Naive thymus-derived CD4-positive, alpha-beta T cell (primary cell): ENCODE measurements at regions not wholly inside any gene's neighbourhood (a gene's known extent, or its start where the extent isn't known, plus 50 kb on each side); places are given as distances from the start of the nearest gene placed in this dataset.
A peak's percentile ranks its signal among the peaks of the same experiment; 100 is the strongest.

ENCODE experiments used
- ATAC-seq: fragments of 150-1000 bp; cut with Tn5 transposase; 2 replicates; pipeline ENCODE4 v1.10.0; 2021; ENCODE audit warnings: mild to moderate bottlenecking, moderate library complexity
- CTCF ChIA-PET: fragments of 350-600 bp; sonication (Branson Sonifier 250); formaldehyde crosslinking; loops from one replicate; lab custom pipeline; 2021; ENCODE audit warnings: antibody characterized with exemption; lab: Charles Lee
- POLR2A ChIA-PET: fragments of 350-600 bp; sonication (Branson Sonifier 250); formaldehyde crosslinking; loops from one replicate; lab custom pipeline; 2021; ENCODE audit warnings: antibody characterized with exemption, inconsistent platforms; lab: Charles Lee
- DNase-seq, 9 donors: peaks; one replicate each; pipeline versions ENCODE4 v3.0.0 to v3.0.0-alpha.2; 2020 to 2022; ENCODE audit warnings: mixed read lengths in 1 of 9
- H3K27ac ChIP-seq: one replicate; pipeline ENCODE4 v1.7.0; 2013; ENCODE audit warnings: mild to moderate bottlenecking, low read depth, low read length, moderate library complexity
- H3K27me3 ChIP-seq, 2 donors: one replicate each; pipeline ENCODE4 v1.7.0; 2013; ENCODE audit warnings: low read length in 2 of 2, mild to moderate bottlenecking in 2 of 2, moderate library complexity in 2 of 2; ENCODE audit not compliant: control insufficient read depth in 2 of 2, insufficient read depth in 2 of 2
- H3K36me3 ChIP-seq, 3 experiments: 1 replicate in 2 of 3; 2 replicates in 1 of 3; pipeline ENCODE4 v1.7.0; 2013; ENCODE audit warnings: low read length in 3 of 3, mild to moderate bottlenecking in 3 of 3, moderate library complexity in 1 of 3; ENCODE audit not compliant: insufficient read depth in 3 of 3, control insufficient read depth in 2 of 3
- H3K4me1 ChIP-seq, 2 donors: one replicate each; pipeline ENCODE4 v1.7.0; 2013; ENCODE audit warnings: low read length in 2 of 2, mild to moderate bottlenecking in 2 of 2, moderate library complexity in 1 of 2; ENCODE audit not compliant: control insufficient read depth in 2 of 2, insufficient read depth in 2 of 2
- H3K4me3 ChIP-seq: 2 replicates; pipeline ENCODE4 v1.7.0; 2013; ENCODE audit warnings: mild to moderate bottlenecking, low read length
- H3K9me3 ChIP-seq, 3 experiments: 1 replicate in 2 of 3; 2 replicates in 1 of 3; pipeline ENCODE4 v1.7.0; 2013; ENCODE audit warnings: low read length in 3 of 3; ENCODE audit not compliant: control insufficient read depth in 2 of 3
- H3K27ac Mint-ChIP-seq, 9 donors: one replicate each; pipeline ENCODE4 v1.8.0; 2020 to 2022; ENCODE audit warnings: mixed read lengths in 9 of 9, mild to moderate bottlenecking in 8 of 9, moderate library complexity in 5 of 9, inconsistent platforms in 2 of 9
- H3K27me3 Mint-ChIP-seq, 5 donors: one replicate each; pipeline ENCODE4 v1.8.0; 2021 to 2022; ENCODE audit warnings: mixed read lengths in 5 of 5, mild to moderate bottlenecking in 1 of 5
- H3K36me3 Mint-ChIP-seq, 5 donors: one replicate each; pipeline ENCODE4 v1.8.0; 2020 to 2022; ENCODE audit warnings: mixed read lengths in 5 of 5, mild to moderate bottlenecking in 3 of 5, inconsistent platforms in 1 of 5
- H3K4me1 Mint-ChIP-seq, 7 donors: one replicate each; pipeline ENCODE4 v1.8.0; 2020 to 2022; ENCODE audit warnings: mixed read lengths in 7 of 7, mild to moderate bottlenecking in 3 of 7, inconsistent platforms in 1 of 7
- H3K4me3 Mint-ChIP-seq, 10 donors: one replicate each; pipeline ENCODE4 v1.8.0; 2020 to 2022; ENCODE audit warnings: mild to moderate bottlenecking in 10 of 10, mixed read lengths in 10 of 10, moderate library complexity in 6 of 10, inconsistent platforms in 2 of 10
- H3K9me3 Mint-ChIP-seq, 11 donors: one replicate each; pipeline ENCODE4 v1.8.0; 2020 to 2022; ENCODE audit warnings: mixed read lengths in 11 of 11, mild to moderate bottlenecking in 4 of 11, inconsistent platforms in 1 of 11, moderate library complexity in 1 of 11
- intact Hi-C, 2 donors: fragments of 100-400 bp; cut with micrococcal nuclease; formaldehyde crosslinking; loops; one replicate each; pipeline ENCODE4 v1.15.1; 2023

DNA sequence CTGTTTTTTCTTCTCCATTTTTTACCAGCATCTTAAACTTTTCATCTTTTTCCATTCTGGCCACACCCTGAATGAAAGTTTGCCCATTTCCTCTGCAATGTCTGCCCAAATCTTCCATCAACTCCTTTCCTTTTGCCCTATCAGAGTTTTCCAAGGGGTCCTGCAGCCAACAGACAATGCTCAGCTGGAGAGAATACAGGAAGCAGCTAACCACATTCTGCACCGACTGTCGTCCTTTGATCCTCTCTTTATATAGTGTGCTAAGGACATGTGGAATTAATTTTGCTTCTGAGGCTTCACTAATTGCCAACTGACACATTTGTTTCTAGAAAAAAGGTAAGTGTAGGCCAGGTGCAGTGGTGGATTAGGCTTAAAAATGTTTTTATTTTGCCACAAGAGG, 50.5 kb upstream of the DLX2 start:
- no peak overlapping the region for H3K4me3 ChIP-seq
- Mint-ChIP-seq H3K9me3 (no peaks in the 10 kb centered on the region), H3K27ac (no peak overlapping the region), H3K36me3 (peaks cover 0 to 4% (median 0%) of the 10 kb centered on the region in 5 donors), H3K27me3 (peaks cover 5 to 51% (median 22%) of the 10 kb centered on the region in 5 donors), H3K4me3 (peak overlapping the region in 5 of 10 donors; percentile 2 to 44 (median 15)), H3K4me1 (peaks cover 3 to 28% (median 12%) of the 10 kb centered on the region in 7 donors)
- CTCF ChIA-PET: no interaction called here
- H3K4me1 ChIP-seq: peaks cover 0 to 12% of the 10 kb centered on the region in 2 donors
- H3K36me3 ChIP-seq: no peaks in the 10 kb centered on the region
- no peaks in the 10 kb centered on the region for H3K27me3 ChIP-seq
- H3K27ac ChIP-seq: no peak overlapping the region
- H3K9me3 ChIP-seq: no peaks in the 10 kb centered on the region
- POLR2A ChIA-PET: interaction anchor here (0.6 kb wide), 1 partner anchor 147 kb away, joined by 4 read pairs; no protein-coding TSS in a partner anchor
- intact Hi-C loops: no loop called here
- no peak for ATAC-seq
- DNase-seq: peak in 6 of 9 donors; percentile 8 to 32 (median 19)

DNA sequence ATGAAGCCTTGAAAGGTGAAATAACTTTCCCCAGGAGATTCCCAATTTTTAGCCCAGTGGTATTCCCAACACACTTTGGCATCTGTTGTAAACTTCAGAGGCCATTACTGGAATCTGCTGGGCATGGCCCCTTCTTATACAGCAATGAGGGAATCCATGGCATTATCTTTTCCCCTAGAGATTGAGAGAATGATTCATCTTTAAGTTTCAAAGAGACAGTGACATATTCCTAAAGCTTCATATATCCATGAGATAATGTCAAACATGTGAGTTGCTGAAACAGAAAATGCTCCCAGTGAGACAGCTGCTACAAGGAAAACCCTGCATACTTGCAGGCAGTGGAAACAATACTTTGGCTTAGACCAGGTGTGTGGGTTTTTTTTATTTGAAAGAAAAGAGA, 51.1 kb upstream of the DLX2 start:
- Histone ChIP-seq H3K4me3 (no peak overlapping the region), H3K4me1 (peaks cover 0 to 12% of the 10 kb centered on the region in 2 donors), H3K9me3 (no peaks in the 10 kb centered on the region), H3K27ac (no peak overlapping the region), H3K36me3 (no peaks in the 10 kb centered on the region), H3K27me3 (no peaks in the 10 kb centered on the region)
- Mint-ChIP-seq H3K9me3 (no peaks in the 10 kb centered on the region), H3K4me3 (no peak overlapping the region), H3K27ac (no peak overlapping the region), H3K27me3 (peaks cover 5 to 51% (median 22%) of the 10 kb centered on the region in 5 donors), H3K36me3 (peaks cover 0 to 4% (median 0%) of the 10 kb centered on the region in 5 donors), H3K4me1 (peaks cover 3 to 28% (median 12%) of the 10 kb centered on the region in 7 donors)
- POLR2A ChIA-PET: no interaction called here
- intact Hi-C loops: no loop called here
- DNase-seq (no peak), ATAC-seq (no peak)
- CTCF ChIA-PET: no interaction called here

DNA sequence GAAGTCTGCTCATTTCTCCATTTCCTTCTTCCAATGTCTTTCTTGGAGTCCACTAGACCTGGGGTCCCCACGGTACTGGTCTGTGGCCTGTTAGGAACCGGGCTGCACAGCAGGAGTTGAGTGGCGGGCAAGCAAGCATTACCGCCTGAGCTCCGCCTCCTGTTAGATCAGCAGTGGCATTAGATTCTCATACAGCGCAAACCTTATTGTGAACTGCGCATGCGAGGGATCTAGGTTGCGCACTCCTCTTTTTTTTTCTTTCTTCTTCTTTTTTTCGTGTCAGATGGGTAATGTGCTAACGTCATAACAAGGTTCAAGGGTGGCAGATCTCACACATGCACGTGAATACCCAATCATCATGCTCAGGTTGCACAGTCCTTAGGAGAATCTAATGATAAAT, 53.1 kb upstream of the DLX2 start:
- Histone ChIP-seq H3K4me1 (peaks cover 0 to 12% of the 10 kb centered on the region in 2 donors), H3K27ac (no peak overlapping the region), H3K4me3 (no peak overlapping the region), H3K9me3 (no peaks in the 10 kb centered on the region), H3K27me3 (no peaks in the 10 kb centered on the region), H3K36me3 (no peaks in the 10 kb centered on the region)
- H3K27ac Mint-ChIP-seq: no peak overlapping the region
- H3K4me1 Mint-ChIP-seq: peaks cover 3 to 28% (median 12%) of the 10 kb centered on the region in 7 donors
- intact Hi-C loops: no loop called here
- ChIA-PET CTCF (no interaction called here), POLR2A (no interaction called here)
- ATAC-seq: no peak
- H3K4me3 Mint-ChIP-seq: no peak overlapping the region
- peaks cover 0 to under 1% (median 0%) of the 10 kb centered on the region in 11 donors for H3K9me3 Mint-ChIP-seq
- peaks cover 5 to 53% (median 20%) of the 10 kb centered on the region in 5 donors for H3K27me3 Mint-ChIP-seq
- DNase-seq: no peak
- peaks cover 0 to 4% (median 0%) of the 10 kb centered on the region in 5 donors for H3K36me3 Mint-ChIP-seq

DNA sequence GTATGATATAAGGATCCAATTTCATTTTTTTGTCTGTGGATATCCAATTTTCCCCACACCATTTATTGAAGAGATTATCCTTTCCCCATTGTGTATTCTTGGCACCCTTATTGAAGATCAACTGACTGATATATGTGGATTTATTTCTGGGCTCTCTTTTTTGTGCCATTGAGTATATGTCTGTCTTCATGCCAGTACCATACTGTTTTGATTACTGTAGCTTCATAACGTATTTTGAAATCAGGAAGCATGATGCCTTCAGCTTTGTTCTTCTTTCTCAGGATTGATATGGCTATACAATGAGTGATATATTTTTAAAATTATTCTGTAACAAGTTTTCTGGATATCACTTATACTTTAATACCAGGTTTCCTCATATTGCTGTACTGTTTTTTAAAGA, 58.1 kb upstream of the DLX2 start:
- Mint-ChIP-seq H3K27me3 (peaks cover under 1 to 14% (median 6%) of the 10 kb centered on the region in 5 donors), H3K4me1 (peaks cover 0 to 2% (median 0%) of the 10 kb centered on the region in 7 donors), H3K27ac (no peak overlapping the region), H3K4me3 (no peak overlapping the region), H3K9me3 (peaks cover 0 to 3% (median 0%) of the 10 kb centered on the region in 11 donors), H3K36me3 (peaks cover 0 to 9% (median 0%) of the 10 kb centered on the region in 5 donors)
- Histone ChIP-seq H3K36me3 (no peaks in the 10 kb centered on the region), H3K9me3 (no peaks in the 10 kb centered on the region), H3K4me3 (no peak overlapping the region), H3K27me3 (no peaks in the 10 kb centered on the region), H3K27ac (no peak overlapping the region), H3K4me1 (no peaks in the 10 kb centered on the region)
- CTCF ChIA-PET: no interaction called here
- ATAC-seq: no peak
- POLR2A ChIA-PET: no interaction called here
- DNase-seq: no peak
- intact Hi-C loops: no loop called here

DNA sequence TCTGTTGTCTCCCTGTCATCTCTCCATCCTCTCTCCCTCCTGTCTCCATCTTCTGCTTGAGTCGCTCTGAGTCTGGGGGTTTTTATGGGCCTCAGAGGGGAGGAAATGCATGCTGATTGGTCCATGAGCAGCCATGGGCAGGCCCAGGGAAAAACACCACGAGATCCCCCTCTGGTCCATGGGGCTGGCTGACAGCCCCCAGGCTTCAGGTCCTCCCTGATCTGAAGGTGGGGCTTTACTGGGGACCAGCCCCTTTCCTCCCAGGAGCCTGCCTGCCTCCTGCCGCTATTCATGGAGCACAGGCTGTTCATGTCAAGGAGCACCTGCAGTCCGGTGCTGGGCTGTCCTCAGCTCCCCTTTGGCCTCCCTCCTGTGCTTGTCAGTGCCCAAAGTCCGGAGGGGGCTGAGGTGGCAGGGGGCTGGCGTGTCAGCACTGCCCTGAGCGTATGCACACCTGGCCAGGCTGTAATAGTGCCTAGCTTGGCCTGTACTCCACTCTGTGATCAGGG, 59.6 kb upstream of the DLX2 start:
- Histone ChIP-seq H3K9me3 (no peaks in the 10 kb centered on the region), H3K36me3 (no peaks in the 10 kb centered on the region), H3K4me3 (no peak overlapping the region), H3K27ac (no peak overlapping the region), H3K27me3 (no peaks in the 10 kb centered on the region), H3K4me1 (no peaks in the 10 kb centered on the region)
- POLR2A ChIA-PET: interaction anchor here (0.6 kb wide), 1 partner anchor 374 kb away, joined by 3 read pairs; no protein-coding TSS in a partner anchor
- Mint-ChIP-seq H3K27ac (no peak overlapping the region), H3K9me3 (peaks cover 0 to 3% (median 0%) of the 10 kb centered on the region in 11 donors), H3K27me3 (peaks cover 0 to 10% (median 0%) of the 10 kb centered on the region in 5 donors), H3K36me3 (peaks cover 0 to 9% (median 0%) of the 10 kb centered on the region in 5 donors), H3K4me1 (peaks cover 0 to 2% (median 0%) of the 10 kb centered on the region in 7 donors), H3K4me3 (no peak overlapping the region)
- intact Hi-C loops: no loop called here
- CTCF ChIA-PET: interaction anchor here (1.0 kb wide), 1 partner anchor 299 kb away, joined by 3 read pairs; no protein-coding TSS in a partner anchor
- DNase-seq: no peak
- no peak for ATAC-seq

DNA sequence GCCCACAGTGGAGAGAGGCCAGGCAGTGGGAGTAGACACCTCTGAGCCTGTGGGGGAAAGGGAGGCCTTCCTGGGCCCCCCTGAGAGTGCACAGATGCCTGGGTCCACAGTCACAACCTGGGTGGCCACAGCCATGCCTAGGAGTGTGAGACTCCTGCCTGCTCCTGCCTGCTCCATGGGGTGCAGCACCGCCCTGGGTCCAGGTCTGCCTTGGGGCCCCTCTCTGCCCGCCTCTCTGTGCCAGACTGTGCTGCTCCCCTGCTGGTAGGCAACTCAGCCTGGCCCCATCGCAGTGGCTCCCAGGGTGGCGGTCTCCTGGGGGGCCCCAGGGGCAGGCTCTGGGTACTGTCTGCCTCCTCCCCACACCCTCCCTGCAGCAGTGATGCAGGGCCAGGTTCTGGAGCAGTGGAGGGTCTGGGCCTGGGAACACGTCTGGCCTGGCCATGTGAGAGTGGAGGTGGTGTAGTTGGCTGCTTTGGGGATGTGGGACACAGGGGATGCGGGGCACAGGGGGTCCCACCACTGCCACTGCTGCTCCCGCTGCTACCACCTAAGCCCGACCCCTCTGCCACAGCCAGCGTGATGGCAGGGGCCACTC, 60.1 kb upstream of the DLX2 start:
- intact Hi-C loops: no loop called here
- DNase-seq: no peak
- no peak for ATAC-seq
- Histone ChIP-seq H3K27ac (no peak overlapping the region), H3K4me3 (no peak overlapping the region), H3K36me3 (no peaks in the 10 kb centered on the region), H3K9me3 (no peaks in the 10 kb centered on the region), H3K27me3 (no peaks in the 10 kb centered on the region), H3K4me1 (no peaks in the 10 kb centered on the region)
- POLR2A ChIA-PET: no interaction called here
- CTCF ChIA-PET: no interaction called here
- Mint-ChIP-seq H3K36me3 (peaks cover 0 to 9% (median 0%) of the 10 kb centered on the region in 5 donors), H3K27me3 (peaks cover 0 to 7% (median 0%) of the 10 kb centered on the region in 5 donors), H3K9me3 (peaks cover 0 to 3% (median 0%) of the 10 kb centered on the region in 11 donors), H3K4me3 (no peak overlapping the region), H3K27ac (no peak overlapping the region), H3K4me1 (no peaks in the 10 kb centered on the region)
